ENCODE measurements at regions not wholly inside any gene's neighbourhood (a gene's known extent, or its start where the extent isn't known, plus 50 kb on each side); places are given as distances from the start of the nearest gene placed in this dataset.
"Not testable (repeated sequence)": the region's sequence is repeated elsewhere in the genome, so short reads cannot be mapped to it uniquely, and the experiment has no call there.

GRCh38 chr12:25804286-25804685, 154.2 kb upstream of the RASSF8 start:
- not testable (repeated sequence) for TF ChIP-seq POLR2AphosphoS5 (IDR thresholded peaks at IDR 0.05; ENCODE audit: insufficient read depth in 1 of 2, low read depth in 1 of 2); CTCF (IDR thresholded peaks at IDR 0.05)
